PFSK-1 (cell line): ENCODE measurements at regions not wholly inside any gene's neighbourhood (a gene's known extent, or its start where the extent isn't known, plus 50 kb on each side); places are given as distances from the start of the nearest gene placed in this dataset.

Experiments
- FOXP2 ChIP-seq: optimal IDR thresholded peaks from 2 replicates; pipeline ENCODE3; 2011; ENCODE audit warnings: borderline replicate concordance, control low read depth, inconsistent platforms; ENCODE audit not compliant: insufficient read depth; ENCODE audit errors: extremely low read length, extremely low read depth
- POLR2AphosphoS5 ChIP-seq: IDR thresholded peaks from 2 replicates; pipeline ENCODE4 v1.6.1; 2012; ENCODE audit warnings: low read depth, mild to moderate bottlenecking, control low read depth, low read length, moderate library complexity
- REST ChIP-seq, 2 experiments: IDR thresholded peaks; 2 replicates each; pipeline versions ENCODE4 v1.6.1 to v1.8.0; 2011 to 2012; ENCODE audit warnings: low read depth in 2 of 2, low read length in 2 of 2, control low read depth in 1 of 2, inconsistent platforms in 1 of 2, mild to moderate bottlenecking in 1 of 2, moderate library complexity in 1 of 2; ENCODE audit not compliant: insufficient read depth in 1 of 2
- SIN3A ChIP-seq: IDR thresholded peaks from 2 replicates; pipeline ENCODE4 v1.6.1; 2012; ENCODE audit warnings: mild to moderate bottlenecking, low read length, moderate library complexity, borderline replicate concordance; ENCODE audit not compliant: insufficient read depth
- TAF1 ChIP-seq: IDR thresholded peaks from 2 replicates; pipeline ENCODE4 v1.6.1; 2012; ENCODE audit warnings: low read length, control low read depth, borderline replicate concordance; ENCODE audit not compliant: insufficient read depth

- TF ChIP-seq POLR2AphosphoS5 (no peak), TAF1 (no peak), SIN3A (no peak), REST (IDR thresholded peaks at IDR 0.05; ENCODE audit: insufficient read depth in 1 of 2, low read depth in 2 of 2, low read length in 2 of 2) (no peak), FOXP2 (no peak)
Observed at GRCh38 chr22:22776121-22776520, 111.5 kb upstream of the IGLL5 start.
